KG1 (cell line): ENCODE measurements at regions not wholly inside any gene's neighbourhood (a gene's known extent, or its start where the extent isn't known, plus 50 kb on each side); places are given as distances from the start of the nearest gene placed in this dataset.
"Not testable (repeated sequence)": the region's sequence is repeated elsewhere in the genome, so short reads cannot be mapped to it uniquely, and the experiment has no call there.

Experiments used
- DNase-seq: peaks from one replicate; lab custom pipeline; 2025; lab: John Stamatoyannopoulos, UW

DNA sequence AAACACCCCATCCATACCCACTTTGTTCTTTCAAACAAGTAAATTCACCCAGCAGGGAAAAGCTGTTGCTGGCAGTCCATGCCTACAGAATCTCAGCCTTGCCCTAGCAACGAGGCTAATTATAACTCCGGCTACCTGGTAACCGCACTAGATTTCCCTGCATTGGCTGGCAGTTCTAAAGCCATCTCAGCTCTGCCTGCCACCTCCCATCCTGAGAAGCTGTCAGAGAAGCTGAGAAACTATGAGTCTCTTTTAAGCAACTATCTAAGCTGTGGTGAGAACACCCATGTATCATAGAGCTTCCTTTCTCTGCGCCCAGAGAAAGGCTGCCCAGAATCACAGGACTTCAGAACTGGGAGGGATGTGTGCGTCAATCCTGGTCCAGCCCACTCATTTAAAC, 126.5 kb upstream of the NBPF9 start:
- DNase-seq: not testable (repeated sequence)

DNA sequence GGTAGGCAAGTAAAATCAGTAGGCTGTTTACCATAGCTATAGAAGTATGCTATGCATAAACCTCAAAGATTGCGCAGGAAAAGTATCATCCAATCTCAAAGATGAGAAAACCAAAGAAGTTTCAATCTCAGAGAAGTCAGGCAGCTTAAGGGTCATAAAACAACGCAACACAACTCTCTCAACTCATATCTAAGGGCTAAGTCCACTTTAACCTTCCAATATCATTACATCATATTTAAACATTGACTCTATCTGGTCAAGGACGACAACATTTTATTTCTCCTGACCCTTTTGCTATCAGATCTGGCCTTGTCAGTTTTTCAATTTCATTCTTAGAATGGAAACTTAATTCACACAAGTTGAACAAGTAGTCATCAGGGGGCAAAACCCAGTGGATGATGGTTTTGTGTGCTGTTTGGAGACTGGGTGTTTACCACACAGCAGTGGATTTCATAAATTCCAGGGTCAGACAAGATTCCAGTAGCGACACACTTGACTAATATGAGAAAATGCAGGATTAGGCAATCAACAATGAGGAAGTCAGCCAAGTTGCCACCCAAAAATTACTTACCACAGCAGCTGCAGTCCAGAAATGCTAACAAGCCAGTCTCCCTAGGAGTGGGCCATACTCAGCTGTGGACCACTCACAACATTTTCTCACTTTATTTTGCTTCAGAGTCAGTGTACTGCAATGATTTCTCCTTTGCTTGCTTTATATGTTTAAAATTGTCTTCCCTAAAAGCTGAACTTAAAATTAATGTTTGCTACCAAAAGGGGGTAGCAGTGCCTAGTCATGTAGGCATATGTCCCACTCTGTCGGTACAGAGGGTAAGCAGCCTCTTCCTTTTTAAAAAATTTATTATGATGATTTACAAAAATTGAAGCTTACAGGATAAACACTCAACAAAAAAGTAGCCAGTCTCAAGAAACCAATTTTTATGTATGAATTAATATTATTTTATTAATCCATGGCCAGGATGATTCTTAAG, 131.9 kb upstream of the NBPF9 start:
- DNase-seq: not testable (repeated sequence)

DNA sequence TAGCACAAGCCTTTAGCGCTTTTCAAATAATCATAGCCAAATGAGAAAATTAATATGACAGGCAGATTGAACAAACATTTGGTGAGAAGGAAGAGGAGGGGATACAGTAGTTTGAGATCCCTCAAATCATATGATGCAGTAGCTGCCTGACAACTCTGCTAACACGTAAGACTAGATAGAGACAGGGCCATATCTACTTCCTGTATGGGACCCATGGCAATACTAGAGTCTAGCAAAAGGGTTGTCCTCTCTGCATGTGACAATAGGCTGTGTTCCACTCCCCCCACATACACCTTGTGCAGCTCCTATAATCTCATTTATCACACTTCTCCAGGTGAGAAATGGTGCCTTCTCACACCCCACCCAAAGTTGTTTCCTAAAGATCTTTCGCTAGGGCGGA, 134.2 kb upstream of the NBPF9 start:
- DNase-seq: not testable (repeated sequence)

DNA sequence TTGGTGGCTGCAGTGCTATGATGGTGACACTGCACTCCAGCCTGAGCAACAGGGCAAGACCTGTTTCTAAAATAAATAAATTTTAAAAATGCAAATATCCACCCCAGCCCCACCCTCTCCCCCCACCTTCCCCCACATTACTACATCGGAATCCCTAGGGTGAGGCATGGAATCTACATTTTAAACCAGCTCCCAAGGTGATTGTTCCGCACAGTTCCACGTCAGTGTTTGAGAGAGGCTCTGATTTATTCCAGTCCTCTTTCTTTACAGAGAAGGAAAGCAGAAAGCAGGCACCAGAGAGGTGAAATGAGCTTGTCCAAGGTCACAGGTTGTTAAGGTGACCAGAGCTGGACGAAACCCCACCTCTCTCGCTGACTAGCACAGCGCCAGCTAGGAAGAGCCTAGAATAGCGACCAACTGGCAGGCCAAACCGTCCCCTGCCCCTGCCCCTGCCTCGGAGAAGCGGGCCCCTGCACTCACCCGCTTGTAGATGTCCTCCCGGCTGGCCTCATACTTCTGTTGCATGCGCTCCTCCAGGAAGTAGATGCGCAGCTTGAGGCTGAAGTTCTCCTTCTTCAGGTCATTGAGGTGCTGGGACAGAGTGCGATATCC, 136.7 kb upstream of the NBPF9 start:
- not testable (repeated sequence) for DNase-seq

DNA sequence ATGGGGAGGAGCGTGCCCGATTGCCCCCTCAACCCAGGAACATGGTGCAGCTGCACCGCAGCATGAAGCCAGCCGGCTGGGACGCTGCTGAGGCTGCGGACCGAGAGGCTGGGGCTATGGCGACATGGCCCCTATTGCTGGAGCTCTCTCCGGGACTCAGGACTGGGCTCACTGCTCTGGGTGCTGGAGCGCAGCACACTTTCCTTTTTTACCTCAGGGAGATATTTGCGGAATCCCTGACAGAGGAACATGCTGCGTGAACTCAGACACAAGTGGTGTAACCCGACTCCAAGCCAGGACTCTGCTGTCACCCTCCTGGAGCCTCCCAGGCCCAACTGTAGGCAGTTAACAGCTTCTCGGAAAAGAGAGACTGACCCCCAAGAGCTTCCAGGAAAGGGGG, 137.2 kb upstream of the NBPF9 start:
- DNase-seq: not testable (repeated sequence)

DNA sequence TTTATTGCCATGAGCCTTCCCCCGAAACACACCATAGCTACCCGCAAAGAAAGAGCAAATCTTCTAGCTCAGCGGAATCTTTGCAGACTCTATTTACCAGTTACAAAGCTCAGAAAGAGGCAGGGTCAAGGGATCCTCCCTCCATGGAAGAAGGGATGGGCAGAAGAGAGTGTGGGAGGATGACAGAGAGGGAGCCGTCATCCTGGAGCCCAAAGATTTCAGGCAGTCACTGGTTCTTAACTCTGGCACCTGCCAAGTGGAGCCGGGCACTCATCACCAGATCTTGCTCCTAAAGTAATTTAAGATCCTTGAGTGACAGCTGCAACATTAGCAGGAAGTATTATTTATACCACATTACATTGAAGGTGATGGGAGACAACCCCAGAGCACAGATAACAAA, 137.9 kb upstream of the NBPF9 start:
- not testable (repeated sequence) for DNase-seq

DNA sequence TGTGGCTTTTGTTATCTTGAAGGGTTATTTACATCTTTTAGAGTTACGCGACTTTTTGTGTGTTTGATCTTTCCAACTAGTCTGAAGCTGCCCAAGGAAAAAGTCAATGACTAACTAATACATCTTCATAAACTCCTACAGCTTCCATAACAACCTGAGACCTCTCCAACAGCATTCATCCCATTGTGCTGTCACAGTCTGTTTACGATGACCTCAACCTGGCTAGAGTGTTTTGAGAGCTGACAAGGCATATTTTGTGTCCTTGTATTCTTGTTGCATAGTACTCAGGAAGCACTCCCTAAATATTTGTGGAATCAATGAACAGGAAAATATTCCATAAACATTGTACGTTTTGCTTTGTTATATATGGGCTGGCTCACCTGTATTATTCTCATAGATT, 140.2 kb upstream of the NBPF9 start:
- DNase-seq: not testable (repeated sequence)

DNA sequence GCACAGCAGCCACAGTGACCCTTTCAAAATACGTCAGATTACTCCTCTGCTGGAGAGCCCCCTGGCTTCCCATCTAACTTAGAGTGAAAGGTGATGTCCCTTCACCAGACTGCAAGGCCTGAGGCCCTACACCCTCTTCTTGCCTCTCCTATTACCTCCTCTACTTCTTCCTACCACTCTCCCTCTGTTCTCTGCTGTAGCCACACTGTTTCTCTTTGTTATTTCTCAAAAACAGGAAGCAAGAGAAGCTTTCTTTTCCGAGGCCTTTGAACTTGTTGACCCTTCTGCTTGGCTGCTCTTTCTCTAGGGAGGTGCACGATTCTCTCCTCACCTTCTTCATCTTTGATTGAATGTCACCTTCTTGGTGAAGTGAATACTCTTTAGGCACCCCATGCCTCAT, 141.3 kb upstream of the NBPF9 start:
- not testable (repeated sequence) for DNase-seq

DNA sequence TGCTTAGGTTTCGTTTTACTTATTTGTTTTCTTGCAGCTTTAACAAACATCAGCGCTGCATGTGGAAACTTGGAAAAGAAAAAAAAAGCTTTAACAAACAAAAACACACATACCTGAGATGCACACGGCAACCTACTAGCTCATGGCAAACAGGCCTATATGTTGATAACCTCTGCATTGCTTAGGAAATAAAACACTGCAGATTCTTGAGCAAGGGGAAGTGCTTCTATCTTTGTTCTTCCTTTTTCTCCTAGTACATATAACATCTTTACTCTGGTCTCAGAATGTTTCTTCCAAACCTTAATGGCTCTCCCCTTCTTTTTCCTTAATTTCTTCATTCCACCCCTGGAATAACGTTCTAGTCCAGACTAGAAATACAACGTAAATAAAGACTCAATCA, 142.9 kb upstream of the NBPF9 start:
- not testable (repeated sequence) for DNase-seq

DNA sequence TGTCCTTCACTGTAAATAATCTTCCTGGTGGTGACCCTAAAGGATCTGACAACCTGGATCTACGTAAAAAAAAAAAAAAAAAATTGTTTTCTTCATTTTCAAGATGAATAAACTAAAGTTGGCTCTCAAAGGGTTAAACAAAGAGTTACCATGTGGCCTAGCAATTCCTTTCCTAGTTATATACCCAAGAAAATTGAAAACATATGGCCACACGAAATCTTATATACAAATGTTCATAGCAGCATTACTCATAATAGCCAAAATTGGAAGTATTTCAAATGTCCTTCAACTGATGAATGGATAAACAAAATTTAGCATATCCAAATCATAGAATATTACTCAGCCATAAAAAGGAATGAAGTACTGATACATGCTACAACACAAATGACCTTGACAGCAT, 145.3 kb upstream of the NBPF9 start:
- DNase-seq: not testable (repeated sequence)

DNA sequence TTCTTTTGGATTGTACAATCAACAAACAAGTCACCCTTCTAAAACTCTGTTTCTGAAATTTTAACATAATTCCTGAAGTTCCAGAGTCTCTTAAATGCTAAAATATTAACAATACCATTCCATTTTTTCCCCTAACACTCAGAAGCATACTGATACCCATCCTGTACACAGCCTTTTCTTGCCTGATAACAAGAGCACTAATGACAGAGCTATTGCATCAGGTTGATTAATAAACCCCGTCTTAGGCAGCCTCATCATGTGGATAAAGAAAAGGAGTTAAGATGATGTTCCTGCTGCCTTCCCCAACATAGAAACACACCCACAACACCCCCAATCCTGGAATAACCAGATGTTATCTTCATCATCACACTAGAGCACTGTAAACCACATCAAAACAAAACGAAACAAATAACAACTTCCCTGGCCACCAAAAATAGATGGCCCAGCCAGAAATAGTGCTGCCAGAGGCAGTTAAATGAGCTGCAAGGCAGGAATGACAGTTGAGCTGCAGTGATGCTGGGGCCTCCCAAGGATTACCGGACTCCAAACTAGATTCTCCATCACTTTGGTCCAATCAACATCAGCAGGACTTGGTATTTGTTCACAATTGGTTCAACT, 146.6 kb upstream of the NBPF9 start:
- DNase-seq: not testable (repeated sequence)

DNA sequence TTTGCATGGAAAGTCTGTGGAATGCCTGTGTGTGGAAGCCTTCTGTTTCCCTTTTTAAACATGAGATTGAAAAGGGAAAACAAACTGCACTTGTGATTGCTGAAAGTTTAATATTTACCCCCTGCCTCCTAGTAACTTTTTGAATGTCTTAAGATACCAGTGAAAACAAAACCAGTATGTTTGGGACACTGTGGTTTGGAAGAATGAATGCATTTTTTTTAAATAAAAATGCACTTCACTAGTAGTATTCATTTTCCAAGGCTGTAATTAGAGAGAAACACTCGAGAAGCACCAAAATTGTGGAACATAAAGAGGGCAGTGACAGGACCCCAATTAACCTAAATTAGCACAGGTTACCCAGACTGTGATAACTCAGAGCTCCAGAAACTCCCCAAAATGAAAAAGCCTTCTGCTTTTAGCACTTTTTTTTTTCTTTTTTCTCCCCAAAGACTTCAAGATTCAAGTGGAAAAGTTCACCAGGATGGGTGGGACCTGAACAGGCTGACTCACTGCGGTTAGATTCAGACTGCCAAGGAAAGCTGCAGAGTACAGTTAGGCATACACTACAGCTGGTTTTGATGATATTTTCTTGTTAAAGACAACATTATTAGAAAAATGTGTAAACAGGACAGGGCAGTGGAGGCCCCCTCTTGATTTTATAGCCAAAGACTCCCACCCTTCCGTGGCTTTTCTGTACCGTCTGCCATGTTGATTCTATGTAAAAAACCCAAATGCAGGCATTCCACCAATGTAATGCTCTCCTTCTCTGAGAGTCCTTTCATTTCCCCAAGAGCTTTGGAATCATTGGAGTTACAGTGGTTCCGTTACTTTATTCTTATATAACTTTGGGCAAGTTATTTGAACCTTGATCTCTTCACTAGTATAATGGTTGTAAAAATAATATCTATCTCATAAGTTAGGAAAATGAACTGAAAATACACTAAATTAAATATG, 151.8 kb upstream of the NBPF9 start:
- not testable (repeated sequence) for DNase-seq

DNA sequence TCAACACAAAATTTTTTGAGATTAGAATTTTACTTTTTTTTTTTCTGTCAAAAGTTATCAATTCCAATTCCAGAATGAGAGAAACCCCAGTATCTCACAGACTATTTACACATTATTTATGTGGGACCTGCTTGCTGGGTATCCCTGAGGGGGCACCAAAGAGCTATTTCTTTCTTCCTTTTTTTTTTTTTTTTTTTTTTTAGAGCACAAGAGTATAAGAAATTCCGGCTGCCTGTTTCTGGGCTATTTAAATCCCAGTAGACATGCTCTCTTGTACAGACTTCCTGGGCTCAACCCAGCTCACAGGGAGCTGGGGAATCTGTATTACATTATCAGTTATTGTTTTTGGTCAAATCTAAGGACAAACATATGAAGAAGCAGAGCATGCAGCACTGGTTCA, 156.9 kb upstream of the NBPF9 start:
- not testable (repeated sequence) for DNase-seq

DNA sequence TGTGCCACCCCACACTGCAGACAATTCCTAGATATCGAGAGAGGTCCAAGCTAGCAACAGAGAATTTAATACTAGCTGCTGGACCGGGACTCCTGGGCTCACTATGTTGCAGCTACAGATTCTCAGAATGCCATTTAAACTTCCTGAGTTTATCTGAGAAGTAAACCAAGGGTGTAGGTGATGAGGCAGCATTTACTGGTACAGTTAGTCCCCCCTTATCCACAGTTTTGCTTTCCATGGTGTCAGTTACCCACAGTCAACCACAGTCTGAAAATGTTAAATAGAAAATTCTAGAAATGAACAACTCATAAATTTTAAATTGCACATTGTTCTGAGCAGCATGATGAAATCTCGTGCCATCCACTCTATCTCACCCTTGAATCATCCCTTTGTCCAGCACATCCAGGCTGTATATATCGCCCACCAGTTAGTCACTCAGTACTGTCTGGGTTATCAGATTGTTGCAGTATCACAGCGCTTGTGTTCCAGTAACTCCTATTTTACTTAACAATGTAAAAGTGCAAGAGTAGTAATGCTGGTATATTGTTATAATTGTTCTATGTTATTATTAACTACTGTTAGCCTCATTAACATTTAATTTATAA, 157.5 kb upstream of the NBPF9 start:
- DNase-seq: not testable (repeated sequence)

DNA sequence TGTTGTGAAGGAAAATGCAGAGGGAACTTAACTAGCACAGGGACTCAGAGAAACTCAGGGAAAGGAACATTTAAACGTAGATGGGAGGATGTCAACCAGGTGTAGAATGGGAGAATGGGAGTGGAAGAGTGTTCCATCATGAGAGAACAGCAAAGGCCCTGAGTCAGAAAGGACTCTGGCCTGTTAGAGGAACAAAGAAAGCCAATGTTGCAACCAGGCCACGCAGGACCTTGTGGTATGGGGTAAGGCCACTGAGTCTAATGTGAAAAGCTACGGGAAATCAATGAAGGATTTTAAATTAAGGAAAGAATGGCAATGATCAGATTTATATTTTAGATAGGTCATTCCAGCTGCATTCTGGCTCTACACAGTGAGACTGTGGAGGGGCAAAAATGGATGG, 163.9 kb upstream of the NBPF9 start:
- not testable (repeated sequence) for DNase-seq

DNA sequence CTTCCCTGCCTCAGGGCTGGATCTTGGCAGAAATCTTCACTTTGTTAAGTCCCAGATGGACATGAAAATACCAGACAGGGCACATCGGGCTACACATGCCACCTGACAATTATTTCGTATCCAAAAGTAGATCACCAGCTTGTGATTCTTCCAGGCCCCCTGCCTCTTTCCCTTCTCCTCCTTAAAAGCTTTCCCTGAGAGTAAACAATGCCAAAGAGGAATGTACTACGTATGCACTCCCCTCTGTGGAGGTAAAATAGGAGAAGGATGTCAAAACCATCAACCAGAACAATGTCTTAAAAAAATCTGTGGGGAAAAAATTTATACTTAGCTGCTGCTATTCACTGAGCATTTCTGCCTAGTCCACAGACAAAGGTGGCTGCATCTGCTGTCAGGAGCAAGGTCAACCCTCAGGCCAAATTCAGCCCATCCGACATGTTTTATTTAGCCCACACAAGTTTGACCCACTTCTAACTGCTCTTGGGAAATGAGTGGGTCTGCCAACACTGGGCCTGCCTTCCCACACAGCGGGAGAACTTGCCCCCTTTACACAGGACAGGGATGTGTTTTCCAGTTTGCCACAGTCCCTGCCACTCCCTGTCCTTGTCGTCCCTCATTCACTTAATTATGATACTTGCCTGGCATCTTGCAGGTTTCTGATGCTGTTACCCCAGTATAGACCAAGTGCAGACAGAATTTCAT, 165.8 kb upstream of the NBPF9 start:
- not testable (repeated sequence) for DNase-seq

DNA sequence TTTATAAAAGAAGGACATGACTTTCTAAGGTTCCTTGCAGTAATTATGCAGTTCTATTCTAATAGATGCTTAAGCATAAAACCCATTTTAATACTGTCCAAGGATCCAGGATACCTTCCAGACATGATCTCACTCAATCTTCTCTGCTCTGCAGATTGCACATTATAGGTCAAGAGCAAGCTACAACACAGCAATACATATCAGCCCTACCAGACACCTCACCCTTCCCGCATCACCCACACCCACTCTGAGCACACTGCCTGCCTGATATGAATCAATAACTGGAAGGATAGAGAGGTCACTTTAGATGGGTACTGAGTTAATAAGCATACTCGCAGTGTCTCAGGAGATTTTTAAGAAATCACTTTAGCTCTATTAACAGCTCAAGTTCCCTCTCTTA, 166.5 kb upstream of the NBPF9 start:
- DNase-seq: not testable (repeated sequence)

DNA sequence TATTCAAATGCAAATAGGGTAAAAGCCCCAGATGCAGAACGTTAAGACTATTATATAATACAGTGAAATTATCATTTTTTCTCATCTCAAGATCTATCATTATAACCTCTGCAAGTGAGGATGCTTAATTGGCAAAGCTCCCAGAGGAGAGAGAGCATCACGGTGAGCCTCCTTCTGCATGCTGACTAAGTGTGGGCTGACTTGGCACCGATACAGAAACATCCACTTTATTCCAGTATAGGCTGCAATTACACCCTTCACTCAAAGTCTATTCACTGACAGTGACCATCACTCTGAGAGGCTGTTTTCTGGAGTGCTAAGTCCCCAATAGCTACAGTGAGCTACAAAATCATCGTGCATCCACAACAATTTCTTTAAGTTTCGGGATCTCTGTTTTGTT, 171.1 kb upstream of the NBPF9 start:
- DNase-seq: not testable (repeated sequence)

DNA sequence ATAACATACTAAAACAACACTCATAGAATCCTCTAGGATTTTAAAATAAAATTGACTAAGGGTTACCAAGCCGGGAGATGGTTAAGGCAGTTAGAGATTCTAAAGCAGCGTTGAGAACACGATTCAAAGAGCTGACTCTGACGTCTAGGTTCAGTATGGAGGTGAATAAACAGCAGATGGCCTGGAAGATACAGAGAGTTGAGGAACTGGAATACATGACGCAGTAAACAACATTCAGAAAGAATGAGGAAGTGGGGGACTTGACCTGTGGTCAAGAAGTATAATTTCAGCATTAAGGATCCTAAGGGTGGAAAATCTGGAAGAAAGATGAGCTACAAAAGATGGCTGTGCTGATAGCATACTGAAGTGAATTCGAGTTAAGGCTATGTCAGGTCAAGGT, 172.5 kb upstream of the NBPF9 start:
- DNase-seq: not testable (repeated sequence)

DNA sequence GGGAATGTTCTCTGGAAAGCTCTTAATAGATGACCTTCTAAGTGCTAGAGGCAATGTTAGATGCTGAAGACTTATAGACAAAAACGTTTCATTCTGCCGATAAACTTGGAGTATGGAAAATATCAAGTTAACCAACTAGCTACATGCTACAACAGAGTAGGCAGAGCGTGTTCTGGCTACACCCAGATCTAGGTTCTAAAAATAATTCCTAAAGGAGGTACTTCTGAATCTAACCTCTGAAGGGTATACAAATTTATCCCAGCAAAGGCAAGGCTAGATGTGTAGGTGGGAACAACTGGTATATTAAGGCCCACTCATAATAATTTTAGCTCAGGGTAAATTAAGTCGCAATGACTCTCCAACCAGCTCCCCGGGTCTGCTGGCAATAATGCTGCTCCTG, 173.1 kb upstream of the NBPF9 start:
- not testable (repeated sequence) for DNase-seq
